ENCODE measurements at regions not wholly inside any gene's neighbourhood (a gene's known extent, or its start where the extent isn't known, plus 50 kb on each side); places are given as distances from the start of the nearest gene placed in this dataset.

- no peak for DNase-seq (ENCODE audit: low spot score)
These were observed 998.8 kb upstream of the TMEM132C start for GRCh38 chr12:127268213-127268612.

GRCh38 chr12:127268706-127269425 lies 998.1 kb upstream of the TMEM132C start:
- no peak for DNase-seq (ENCODE audit: low spot score)

GRCh38 chr12:127270193-127270592 lies 996.8 kb upstream of the TMEM132C start:
- no peak for DNase-seq (ENCODE audit: low spot score)

GRCh38 chr12:127271776-127272175 lies 995.2 kb upstream of the TMEM132C start:
- no peak for DNase-seq (ENCODE audit: low spot score)

- no peak for DNase-seq (ENCODE audit: low spot score)
These were observed 994.1 kb upstream of the TMEM132C start for GRCh38 chr12:127272864-127273263.

- no peak for DNase-seq (ENCODE audit: low spot score)
These were observed 993.3 kb upstream of the TMEM132C start for GRCh38 chr12:127273626-127274025.

- DNase-seq (ENCODE audit: low spot score), result no peak
These were observed 991.6 kb upstream of the TMEM132C start for GRCh38 chr12:127275416-127275815.

GRCh38 chr12:127277882-127278281 lies 989.1 kb upstream of the TMEM132C start:
- DNase-seq (ENCODE audit: low spot score), result no peak

GRCh38 chr12:127278351-127278750 lies 988.6 kb upstream of the TMEM132C start:
- DNase-seq (ENCODE audit: low spot score), result no peak

GRCh38 chr12:127280393-127281275 lies 986.3 kb upstream of the TMEM132C start:
- DNase-seq (ENCODE audit: low spot score), result peak; percentile 64

- no peak for DNase-seq (ENCODE audit: low spot score)
These were observed 984.0 kb upstream of the TMEM132C start for GRCh38 chr12:127282786-127283565.

- no peak for DNase-seq (ENCODE audit: low spot score)
These were observed 982.9 kb upstream of the TMEM132C start for GRCh38 chr12:127284021-127284420.

- no peak for DNase-seq (ENCODE audit: low spot score)
These were observed 982.0 kb upstream of the TMEM132C start for GRCh38 chr12:127284870-127285431.

- DNase-seq (ENCODE audit: low spot score), result no peak
These were observed 980.7 kb upstream of the TMEM132C start for GRCh38 chr12:127286281-127286680.

- no peak for DNase-seq (ENCODE audit: low spot score)
These were observed 979.7 kb upstream of the TMEM132C start for GRCh38 chr12:127287256-127287655.

- no peak for DNase-seq (ENCODE audit: low spot score)
These were observed 976.7 kb upstream of the TMEM132C start for GRCh38 chr12:127290251-127290650.

GRCh38 chr12:127292736-127293135 lies 974.2 kb upstream of the TMEM132C start:
- DNase-seq (ENCODE audit: low spot score), result no peak

- DNase-seq (ENCODE audit: low spot score), result peak; percentile 28
These were observed 973.3 kb upstream of the TMEM132C start for GRCh38 chr12:127293507-127294310.

- DNase-seq (ENCODE audit: low spot score), result no peak
These were observed 972.2 kb upstream of the TMEM132C start for GRCh38 chr12:127294651-127295210.

GRCh38 chr12:127295630-127296029 lies 971.3 kb upstream of the TMEM132C start:
- no peak for DNase-seq (ENCODE audit: low spot score)

GRCh38 chr12:127296591-127296990 lies 970.4 kb upstream of the TMEM132C start:
- no peak for DNase-seq (ENCODE audit: low spot score)
